OCI-LY1 (cell line): ENCODE measurements at regions not wholly inside any gene's neighbourhood (a gene's known extent, or its start where the extent isn't known, plus 50 kb on each side); places are given as distances from the start of the nearest gene placed in this dataset.

Experiments used
- CTCF ChIP-seq: fragments of 200-600 bp; sonication (generic), shearing (Covaris generic); IDR thresholded peaks from 2 replicates; pipeline ENCODE4 v1.5.1; 2017; ENCODE audit warnings: mild to moderate bottlenecking, antibody characterized with exemption, low read length, moderate library complexity, mixed read lengths
- EZH2 ChIP-seq: fragments of 200-600 bp; sonication (generic), shearing (Covaris generic); IDR thresholded peaks from 2 replicates; pipeline ENCODE4 v1.8.0; 2017; ENCODE audit warnings: borderline replicate concordance, mixed run types, mild to moderate bottlenecking, antibody characterized with exemption, low read length, moderate library complexity, mixed read lengths

- TF ChIP-seq CTCF = no peak
- TF ChIP-seq EZH2 = no peak
Observed at GRCh38 chr14:105659935-105660527, 133.6 kb downstream of the TMEM121 start.
